Naive B cell (primary cell): ENCODE measurements at regions not wholly inside any gene's neighbourhood (a gene's known extent, or its start where the extent isn't known, plus 50 kb on each side); places are given as distances from the start of the nearest gene placed in this dataset.
A peak's percentile ranks its signal among the peaks of the same experiment; 100 is the strongest.

ENCODE experiments used
- ATAC-seq, 2 donors: fragments of 150-1000 bp; cut with Tn5 transposase; 2 replicates each; pipeline ENCODE4 v1.10.0; 2021; ENCODE audit warnings: low read depth in 2 of 2, mild to moderate bottlenecking in 2 of 2, moderate library complexity in 2 of 2
- DNase-seq: peaks from one replicate; pipeline ENCODE4 v3.0.0; 2022
- H3K27ac Mint-ChIP-seq, 6 donors: one replicate each; pipeline ENCODE4 v1.8.0; 2020 to 2022; ENCODE audit warnings: mild to moderate bottlenecking in 6 of 6, mixed read lengths in 6 of 6, moderate library complexity in 5 of 6, inconsistent platforms in 2 of 6
- H3K27me3 Mint-ChIP-seq, 3 donors: one replicate each; pipeline ENCODE4 v1.8.0; 2021 to 2022; ENCODE audit warnings: mixed read lengths in 3 of 3, mild to moderate bottlenecking in 1 of 3
- H3K36me3 Mint-ChIP-seq, 2 donors: one replicate each; pipeline ENCODE4 v1.8.0; 2020 to 2022; ENCODE audit warnings: mixed read lengths in 2 of 2, inconsistent platforms in 1 of 2, mild to moderate bottlenecking in 1 of 2
- H3K4me1 Mint-ChIP-seq, 3 donors: one replicate each; pipeline ENCODE4 v1.8.0; 2020 to 2022; ENCODE audit warnings: mixed read lengths in 3 of 3, inconsistent platforms in 1 of 3, mild to moderate bottlenecking in 1 of 3, moderate library complexity in 1 of 3
- H3K4me3 Mint-ChIP-seq, 8 donors: one replicate each; pipeline ENCODE4 v1.8.0; 2020 to 2022; ENCODE audit warnings: mild to moderate bottlenecking in 8 of 8, mixed read lengths in 8 of 8, moderate library complexity in 8 of 8, inconsistent platforms in 2 of 8
- H3K9me3 Mint-ChIP-seq, 7 donors: one replicate each; pipeline ENCODE4 v1.8.0; 2020 to 2022; ENCODE audit warnings: mixed read lengths in 7 of 7, mild to moderate bottlenecking in 5 of 7, inconsistent platforms in 2 of 7, moderate library complexity in 1 of 7

GRCh38 chr10:2106641-2107040 lies 369.3 kb upstream of the ADARB2 start:
- peaks cover 11 to 24% (median 19%) of the 10 kb centered on the region in 3 donors for H3K27me3 Mint-ChIP-seq
- H3K4me1 Mint-ChIP-seq: no peaks in the 10 kb centered on the region
- DNase-seq: no peak
- H3K9me3 Mint-ChIP-seq: peaks cover 0 to 4% (median 0%) of the 10 kb centered on the region in 7 donors
- no peak for ATAC-seq
- H3K4me3 Mint-ChIP-seq: no peak overlapping the region
- H3K36me3 Mint-ChIP-seq: no peaks in the 10 kb centered on the region
- peak overlapping the region in 1 of 6 donors; percentile 29 for H3K27ac Mint-ChIP-seq

GRCh38 chr10:2099321-2099720 lies 362.0 kb upstream of the ADARB2 start:
- Mint-ChIP-seq H3K4me1 (no peaks in the 10 kb centered on the region), H3K4me3 (no peak overlapping the region), H3K27me3 (peaks cover 0 to 11% (median 4%) of the 10 kb centered on the region in 3 donors), H3K36me3 (no peaks in the 10 kb centered on the region), H3K9me3 (peaks cover 0 to 3% (median 0%) of the 10 kb centered on the region in 7 donors), H3K27ac (no peak overlapping the region)
- no peak for DNase-seq
- no peak for ATAC-seq

GRCh38 chr10:2097937-2098336 lies 360.6 kb upstream of the ADARB2 start:
- no peaks in the 10 kb centered on the region for H3K4me1 Mint-ChIP-seq
- no peak overlapping the region for H3K4me3 Mint-ChIP-seq
- ATAC-seq (no peak), DNase-seq (no peak)
- peaks cover 0 to 7% (median 0%) of the 10 kb centered on the region in 3 donors for H3K27me3 Mint-ChIP-seq
- H3K9me3 Mint-ChIP-seq: no peaks in the 10 kb centered on the region
- no peaks in the 10 kb centered on the region for H3K36me3 Mint-ChIP-seq
- no peak overlapping the region for H3K27ac Mint-ChIP-seq

- no peaks in the 10 kb centered on the region for H3K4me1 Mint-ChIP-seq
- H3K9me3 Mint-ChIP-seq: peaks cover 0 to 2% (median 0%) of the 10 kb centered on the region in 7 donors
- DNase-seq (no peak), ATAC-seq (no peak)
- H3K27ac Mint-ChIP-seq: no peak overlapping the region
- peaks cover 0 to 2% (median 0%) of the 10 kb centered on the region in 3 donors for H3K27me3 Mint-ChIP-seq
- no peak overlapping the region for H3K4me3 Mint-ChIP-seq
- no peaks in the 10 kb centered on the region for H3K36me3 Mint-ChIP-seq
Measured at GRCh38 chr10:2094171-2094570, 356.8 kb upstream of the ADARB2 start.

- H3K36me3 Mint-ChIP-seq: peaks cover 0 to 6% of the 10 kb centered on the region in 2 donors
- H3K4me3 Mint-ChIP-seq: no peak overlapping the region
- H3K9me3 Mint-ChIP-seq: peaks cover 0 to 6% (median 4%) of the 10 kb centered on the region in 7 donors
Measured at GRCh38 chr10:2083591-2083990, 346.3 kb upstream of the ADARB2 start.

GRCh38 chr10:2081501-2081900 lies 344.2 kb upstream of the ADARB2 start:
- ATAC-seq (no peak), DNase-seq (no peak)
- Mint-ChIP-seq H3K27me3 (peaks cover 19 to 37% (median 31%) of the 10 kb centered on the region in 3 donors), H3K9me3 (no peaks in the 10 kb centered on the region), H3K36me3 (no peaks in the 10 kb centered on the region), H3K27ac (no peak overlapping the region), H3K4me3 (no peak overlapping the region), H3K4me1 (no peaks in the 10 kb centered on the region)

More at GRCh38 chr10:2083591-2083990, 346.3 kb upstream of the ADARB2 start:
- Mint-ChIP-seq H3K27me3 (peaks cover 23 to 45% (median 43%) of the 10 kb centered on the region in 3 donors), H3K4me1 (no peaks in the 10 kb centered on the region), H3K27ac (no peak overlapping the region)
- DNase-seq (no peak), ATAC-seq (no peak)

- Mint-ChIP-seq H3K4me1 (no peaks in the 10 kb centered on the region), H3K9me3 (no peaks in the 10 kb centered on the region), H3K4me3 (no peak overlapping the region), H3K36me3 (no peaks in the 10 kb centered on the region), H3K27me3 (peaks cover 15 to 31% (median 20%) of the 10 kb centered on the region in 3 donors), H3K27ac (no peak overlapping the region)
- ATAC-seq: no peak
- no peak for DNase-seq
Measured at GRCh38 chr10:2079603-2080078, 342.3 kb upstream of the ADARB2 start.

- no peak for DNase-seq
- Mint-ChIP-seq H3K36me3 (no peaks in the 10 kb centered on the region), H3K27ac (no peak overlapping the region), H3K4me3 (no peak overlapping the region), H3K27me3 (peaks cover 6 to 27% (median 15%) of the 10 kb centered on the region in 3 donors), H3K9me3 (no peaks in the 10 kb centered on the region), H3K4me1 (no peaks in the 10 kb centered on the region)
- ATAC-seq: no peak
Measured at GRCh38 chr10:2077231-2077630, 339.9 kb upstream of the ADARB2 start.

- ATAC-seq: no peak
- Mint-ChIP-seq H3K27ac (no peak overlapping the region), H3K9me3 (no peaks in the 10 kb centered on the region), H3K4me1 (no peaks in the 10 kb centered on the region), H3K27me3 (peaks cover 6 to 26% (median 15%) of the 10 kb centered on the region in 3 donors), H3K4me3 (no peak overlapping the region), H3K36me3 (no peaks in the 10 kb centered on the region)
- DNase-seq: no peak
Measured at GRCh38 chr10:2076528-2076927, 339.2 kb upstream of the ADARB2 start.

GRCh38 chr10:2067015-2067414 lies 329.7 kb upstream of the ADARB2 start:
- Mint-ChIP-seq H3K27me3 (peaks cover 0 to 10% (median 7%) of the 10 kb centered on the region in 3 donors), H3K4me3 (no peak overlapping the region), H3K4me1 (no peaks in the 10 kb centered on the region), H3K27ac (no peak overlapping the region), H3K36me3 (peaks cover 3 to 8% of the 10 kb centered on the region in 2 donors), H3K9me3 (peaks cover 0 to 21% (median 14%) of the 10 kb centered on the region in 7 donors)
- DNase-seq (no peak), ATAC-seq (no peak)

GRCh38 chr10:2054728-2055127 lies 317.4 kb upstream of the ADARB2 start:
- Mint-ChIP-seq H3K27me3 (peaks cover 6 to 17% (median 7%) of the 10 kb centered on the region in 3 donors), H3K36me3 (no peaks in the 10 kb centered on the region), H3K27ac (no peak overlapping the region), H3K4me1 (peaks cover 0 to 5% (median 0%) of the 10 kb centered on the region in 3 donors), H3K9me3 (peaks cover 0 to 1% (median 0%) of the 10 kb centered on the region in 7 donors), H3K4me3 (no peak overlapping the region)
- DNase-seq: no peak
- no peak for ATAC-seq

GRCh38 chr10:2053805-2054204 lies 316.5 kb upstream of the ADARB2 start:
- Mint-ChIP-seq H3K27ac (no peak overlapping the region), H3K36me3 (no peaks in the 10 kb centered on the region), H3K4me1 (peaks cover 0 to 5% (median 0%) of the 10 kb centered on the region in 3 donors), H3K27me3 (peaks cover 6 to 9% (median 7%) of the 10 kb centered on the region in 3 donors), H3K4me3 (no peak overlapping the region), H3K9me3 (peaks cover 0 to 2% (median 0%) of the 10 kb centered on the region in 7 donors)
- ATAC-seq (no peak), DNase-seq (no peak)

- H3K4me3 Mint-ChIP-seq: no peak overlapping the region
Measured at GRCh38 chr10:2051108-2051507, 313.8 kb upstream of the ADARB2 start.

GRCh38 chr10:2049560-2049959 lies 312.2 kb upstream of the ADARB2 start:
- H3K9me3 Mint-ChIP-seq: peaks cover 0 to 2% (median 0%) of the 10 kb centered on the region in 7 donors
- H3K4me1 Mint-ChIP-seq: no peaks in the 10 kb centered on the region
- no peaks in the 10 kb centered on the region for H3K36me3 Mint-ChIP-seq
- H3K27me3 Mint-ChIP-seq: peaks cover 0 to 6% (median 0%) of the 10 kb centered on the region in 3 donors
- ATAC-seq: no peak
- no peak overlapping the region for H3K4me3 Mint-ChIP-seq
- DNase-seq: no peak
- H3K27ac Mint-ChIP-seq: no peak overlapping the region

More at GRCh38 chr10:2051108-2051507, 313.8 kb upstream of the ADARB2 start:
- no peak for DNase-seq
- Mint-ChIP-seq H3K27ac (no peak overlapping the region), H3K36me3 (no peaks in the 10 kb centered on the region), H3K9me3 (peaks cover 0 to 2% (median 0%) of the 10 kb centered on the region in 7 donors), H3K4me1 (no peaks in the 10 kb centered on the region), H3K27me3 (peaks cover 0 to 6% (median 3%) of the 10 kb centered on the region in 3 donors)
- no peak for ATAC-seq
